ENCODE measurements at regions not wholly inside any gene's neighbourhood (a gene's known extent, or its start where the extent isn't known, plus 50 kb on each side); places are given as distances from the start of the nearest gene placed in this dataset.
"Not testable (repeated sequence)": the region's sequence is repeated elsewhere in the genome, so short reads cannot be mapped to it uniquely, and the experiment has no call there.

- DNase-seq: no peak
Observed at GRCh38 chr22:48404801-48405447, 1422.7 kb downstream of the BRD1 start.

- DNase-seq: no peak
Observed at GRCh38 chr22:48403521-48404403, 1423.9 kb downstream of the BRD1 start.

- DNase-seq: no peak
Observed at GRCh38 chr22:48402591-48403031, 1425.1 kb downstream of the BRD1 start.

- DNase-seq: not testable (repeated sequence)
Observed at GRCh38 chr22:48401523-48401922, 1426.2 kb downstream of the BRD1 start.

- no peak for DNase-seq
Observed at GRCh38 chr22:48398181-48398905, 1429.3 kb downstream of the BRD1 start.

GRCh38 chr22:48397531-48398180, 1430.0 kb downstream of the BRD1 start:
- DNase-seq: no peak

GRCh38 chr22:48396785-48397530, 1430.7 kb downstream of the BRD1 start:
- no peak for DNase-seq

- DNase-seq: no peak
Observed at GRCh38 chr22:48396091-48396784, 1431.4 kb downstream of the BRD1 start.

- no peak for DNase-seq
Observed at GRCh38 chr22:48395201-48395600, 1432.5 kb downstream of the BRD1 start.

GRCh38 chr22:48394787-48395186, 1432.9 kb downstream of the BRD1 start:
- DNase-seq: no peak

GRCh38 chr22:48393885-48394284, 1433.8 kb downstream of the BRD1 start:
- DNase-seq: no peak

- DNase-seq: no peak
Observed at GRCh38 chr22:48393041-48393370, 1434.7 kb downstream of the BRD1 start.

- no peak for DNase-seq
Observed at GRCh38 chr22:48391820-48392219, 1435.9 kb downstream of the BRD1 start.

GRCh38 chr22:48391171-48391711, 1436.4 kb downstream of the BRD1 start:
- DNase-seq: no peak

- DNase-seq: no peak
Observed at GRCh38 chr22:48389916-48390315, 1437.8 kb downstream of the BRD1 start.

GRCh38 chr22:48382197-48382596, 1445.5 kb downstream of the BRD1 start:
- no peak for DNase-seq

GRCh38 chr22:48380016-48380665, 1447.5 kb downstream of the BRD1 start:
- no peak for DNase-seq

- no peak for DNase-seq
Observed at GRCh38 chr22:48379371-48379770, 1448.3 kb downstream of the BRD1 start.

- no peak for DNase-seq
Observed at GRCh38 chr22:48378673-48379072, 1449.0 kb downstream of the BRD1 start.

GRCh38 chr22:48376936-48377712, 1450.5 kb downstream of the BRD1 start:
- no peak for DNase-seq
